Left lung (tissue), 4 donors: ENCODE measurements at regions not wholly inside any gene's neighbourhood (a gene's known extent, or its start where the extent isn't known, plus 50 kb on each side); places are given as distances from the start of the nearest gene placed in this dataset.
A peak's percentile ranks its signal among the peaks of the same experiment; 100 is the strongest.

ENCODE experiments used
- ATAC-seq: fragments of 200-7000 bp; cut with Tn5 transposase; one replicate; pipeline ENCODE4 v1.9.1; 2020; ENCODE audit warnings: moderate library complexity
- DNase-seq, 4 donors: peaks; one replicate each; pipeline ENCODE4 v3.0.0-alpha.2; 2013 to 2020
- H3K27ac ChIP-seq, 2 donors: fragments of 200-600 bp; sonication (generic) in 1 of 2; one replicate each; pipeline versions ENCODE4 v1.5.0 to v1.8.0; 2020 to 2021
- H3K27me3 ChIP-seq, 2 donors: fragments of 200-600 bp; sonication (generic) in 1 of 2; one replicate each; pipeline versions ENCODE4 v1.5.0 to v1.8.0; 2020 to 2021
- H3K36me3 ChIP-seq, 2 donors: fragments of 200-600 bp; sonication (generic) in 1 of 2; one replicate each; pipeline versions ENCODE4 v1.5.0 to v1.8.0; 2020 to 2021
- H3K4me1 ChIP-seq, 2 donors: fragments of 200-600 bp; one replicate each; pipeline ENCODE4 v1.8.0; 2021
- H3K4me3 ChIP-seq, 2 donors: fragments of 200-600 bp; sonication (generic) in 1 of 2; one replicate each; pipeline versions ENCODE4 v1.5.0 to v1.8.0; 2020 to 2021; ENCODE audit warnings: mild to moderate bottlenecking in 1 of 2
- H3K9me3 ChIP-seq, 2 donors: fragments of 200-600 bp; sonication (generic) in 1 of 2; one replicate each; pipeline versions ENCODE4 v1.5.0 to v1.8.0; 2020 to 2021
- intact Hi-C, 2 donors: fragments of 100-400 bp; cut with DNase I; formaldehyde crosslinking; loops; one replicate each; pipeline versions ENCODE4 v1.11.2 to v1.14.2; 2022
- TF ChIP-seq, protein P1 (sequence below), 2 donors: fragments of 200-600 bp; sonication (generic) in 1 of 2; IDR thresholded peaks; one replicate each; pipeline versions ENCODE4 v1.5.0 to v1.8.0; 2021; ENCODE audit warnings: antibody characterized with exemption in 2 of 2
- donor health status: DM: no; HTN: yes; CAD: no.
- donor health status: DM: no; HTN: no; CAD: no.

DNA sequence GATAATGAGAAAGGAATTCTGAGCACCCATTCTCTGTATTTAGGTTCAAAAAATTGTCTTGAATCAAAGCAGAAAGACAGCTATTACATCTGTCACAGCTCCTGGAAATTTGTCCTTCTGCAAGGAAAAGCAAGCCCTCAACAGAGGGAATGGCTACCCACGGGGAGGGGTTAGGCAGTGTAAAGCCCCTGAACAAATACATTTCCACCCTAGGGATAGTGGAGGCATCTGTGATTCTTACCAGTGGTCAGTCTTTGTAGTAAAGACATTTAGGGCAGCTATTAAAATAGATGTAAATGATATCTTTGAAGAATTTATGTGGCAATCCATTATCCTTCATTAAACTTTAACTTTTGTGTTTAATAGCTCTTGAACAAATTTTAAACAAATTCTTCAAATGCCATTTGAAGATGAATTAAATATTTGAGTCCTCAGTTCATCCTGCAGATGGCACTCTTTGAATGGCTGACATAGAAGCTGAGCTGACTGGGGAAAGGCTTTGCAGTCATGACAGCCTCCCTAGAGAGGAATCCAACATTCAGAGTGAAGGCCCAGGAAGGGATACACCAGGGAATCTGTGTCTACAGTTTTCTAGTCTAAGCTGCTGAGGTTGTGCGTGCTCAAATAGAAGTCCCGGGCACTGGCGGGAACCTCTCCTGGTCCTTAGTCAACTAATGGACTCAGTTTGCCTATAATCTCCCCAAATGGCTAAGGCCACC, 359.7 kb upstream of the ROPN1 start:
- TF ChIP-seq, protein P1, sequence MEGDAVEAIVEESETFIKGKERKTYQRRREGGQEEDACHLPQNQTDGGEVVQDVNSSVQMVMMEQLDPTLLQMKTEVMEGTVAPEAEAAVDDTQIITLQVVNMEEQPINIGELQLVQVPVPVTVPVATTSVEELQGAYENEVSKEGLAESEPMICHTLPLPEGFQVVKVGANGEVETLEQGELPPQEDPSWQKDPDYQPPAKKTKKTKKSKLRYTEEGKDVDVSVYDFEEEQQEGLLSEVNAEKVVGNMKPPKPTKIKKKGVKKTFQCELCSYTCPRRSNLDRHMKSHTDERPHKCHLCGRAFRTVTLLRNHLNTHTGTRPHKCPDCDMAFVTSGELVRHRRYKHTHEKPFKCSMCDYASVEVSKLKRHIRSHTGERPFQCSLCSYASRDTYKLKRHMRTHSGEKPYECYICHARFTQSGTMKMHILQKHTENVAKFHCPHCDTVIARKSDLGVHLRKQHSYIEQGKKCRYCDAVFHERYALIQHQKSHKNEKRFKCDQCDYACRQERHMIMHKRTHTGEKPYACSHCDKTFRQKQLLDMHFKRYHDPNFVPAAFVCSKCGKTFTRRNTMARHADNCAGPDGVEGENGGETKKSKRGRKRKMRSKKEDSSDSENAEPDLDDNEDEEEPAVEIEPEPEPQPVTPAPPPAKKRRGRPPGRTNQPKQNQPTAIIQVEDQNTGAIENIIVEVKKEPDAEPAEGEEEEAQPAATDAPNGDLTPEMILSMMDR (IDR thresholded peaks at IDR 0.05): peak in 1 of 2 donors; percentile 35
- no peak overlapping the region for H3K4me3 ChIP-seq
- no peaks in the 10 kb centered on the region for H3K36me3 ChIP-seq
- no peak overlapping the region for H3K27ac ChIP-seq
- no peaks in the 10 kb centered on the region for H3K27me3 ChIP-seq
- ATAC-seq (peak; percentile 98), DNase-seq (peak in 2 of 4 donors; percentile 52 to 76)
- peaks cover 0 to 8% of the 10 kb centered on the region in 2 donors for H3K4me1 ChIP-seq
- intact Hi-C loops: loop anchor here in 1 of 2 donors (10.0 kb wide), 2 partner anchors 113 to 203 kb away; no protein-coding TSS in a partner anchor
- no peaks in the 10 kb centered on the region for H3K9me3 ChIP-seq

DNA sequence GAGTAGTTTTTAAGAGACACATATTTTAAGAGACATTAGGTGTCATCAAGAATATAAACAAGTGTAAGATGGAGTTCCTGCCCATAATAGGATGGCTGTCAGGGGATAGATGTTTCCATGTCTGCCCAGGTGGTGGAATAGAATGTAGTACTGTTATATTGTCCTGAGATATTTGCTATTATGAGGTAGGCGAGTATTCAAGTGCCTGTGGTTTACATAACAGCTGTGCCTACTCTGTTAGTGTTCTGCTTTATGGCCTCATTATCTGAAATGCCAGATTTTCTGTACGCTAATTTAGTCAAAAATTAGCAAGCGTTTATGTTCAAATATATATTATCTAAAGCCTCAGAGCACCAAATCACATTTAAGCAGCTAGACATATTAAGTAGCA, 360.2 kb upstream of the ROPN1 start:
- Histone ChIP-seq H3K27me3 (no peaks in the 10 kb centered on the region), H3K4me1 (peaks cover 0 to 8% of the 10 kb centered on the region in 2 donors), H3K9me3 (no peaks in the 10 kb centered on the region), H3K27ac (no peak overlapping the region), H3K36me3 (no peaks in the 10 kb centered on the region), H3K4me3 (no peak overlapping the region)
- TF ChIP-seq, protein P1 (IDR thresholded peaks at IDR 0.05): no peak
- intact Hi-C loops: loop anchor here in 1 of 2 donors (10.0 kb wide), 2 partner anchors 113 to 203 kb away; no protein-coding TSS in a partner anchor
- no peak for DNase-seq
- ATAC-seq: peak; percentile 69

DNA sequence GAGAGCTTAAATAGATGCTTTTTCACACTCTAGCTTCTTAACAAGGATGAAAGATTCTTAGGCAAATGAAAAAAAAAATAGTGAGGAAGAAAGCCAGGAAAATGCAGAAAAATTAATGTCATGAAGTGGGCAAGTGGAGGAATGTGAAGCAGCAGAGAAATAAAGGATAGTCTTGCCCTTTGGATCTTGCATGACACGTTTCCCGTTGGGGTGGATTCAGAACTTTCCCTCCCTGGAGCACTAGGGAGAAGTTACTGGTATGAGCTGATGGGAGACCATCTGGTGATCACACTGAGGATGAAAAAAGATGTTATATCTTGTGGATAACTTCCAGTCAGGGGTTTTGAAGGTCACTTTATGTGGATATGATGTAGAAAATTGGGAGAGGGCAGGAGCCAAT, 361.8 kb upstream of the ROPN1 start:
- Histone ChIP-seq H3K4me3 (no peak overlapping the region), H3K9me3 (no peaks in the 10 kb centered on the region), H3K36me3 (no peaks in the 10 kb centered on the region), H3K27me3 (no peaks in the 10 kb centered on the region), H3K27ac (no peak overlapping the region), H3K4me1 (peaks cover 0 to 8% of the 10 kb centered on the region in 2 donors)
- intact Hi-C loops: loop anchor here in 1 of 2 donors (10.0 kb wide), 2 partner anchors 111 to 201 kb away; no protein-coding TSS in a partner anchor
- DNase-seq (no peak), ATAC-seq (no peak)
- TF ChIP-seq, protein P1 (IDR thresholded peaks at IDR 0.05): no peak

DNA sequence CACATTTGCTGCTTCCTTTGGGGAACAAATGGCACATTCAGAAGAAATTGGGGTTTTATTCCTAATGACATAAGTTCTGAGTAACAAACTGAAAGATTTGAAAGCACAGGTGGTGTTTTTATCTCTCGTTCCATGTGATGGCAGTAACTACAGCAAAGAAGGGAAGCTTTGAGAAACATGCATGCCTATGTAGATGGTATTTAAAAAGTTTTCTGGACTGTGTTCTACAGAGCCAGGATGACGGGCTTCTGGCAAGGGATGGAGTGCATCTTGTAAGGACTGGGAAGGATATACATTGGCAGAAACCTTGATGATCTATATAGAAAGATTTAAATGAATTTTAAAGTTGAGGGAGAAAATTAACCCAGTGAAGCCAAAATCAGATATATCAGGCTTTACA, 362.2 kb upstream of the ROPN1 start:
- DNase-seq (no peak), ATAC-seq (no peak)
- intact Hi-C loops: loop anchor here in 1 of 2 donors (10.0 kb wide), 2 partner anchors 111 to 201 kb away; no protein-coding TSS in a partner anchor
- Histone ChIP-seq H3K27ac (no peak overlapping the region), H3K4me3 (no peak overlapping the region), H3K4me1 (peaks cover 0 to 8% of the 10 kb centered on the region in 2 donors), H3K36me3 (no peaks in the 10 kb centered on the region), H3K9me3 (no peaks in the 10 kb centered on the region), H3K27me3 (no peaks in the 10 kb centered on the region)
- TF ChIP-seq, protein P1 (IDR thresholded peaks at IDR 0.05): no peak

DNA sequence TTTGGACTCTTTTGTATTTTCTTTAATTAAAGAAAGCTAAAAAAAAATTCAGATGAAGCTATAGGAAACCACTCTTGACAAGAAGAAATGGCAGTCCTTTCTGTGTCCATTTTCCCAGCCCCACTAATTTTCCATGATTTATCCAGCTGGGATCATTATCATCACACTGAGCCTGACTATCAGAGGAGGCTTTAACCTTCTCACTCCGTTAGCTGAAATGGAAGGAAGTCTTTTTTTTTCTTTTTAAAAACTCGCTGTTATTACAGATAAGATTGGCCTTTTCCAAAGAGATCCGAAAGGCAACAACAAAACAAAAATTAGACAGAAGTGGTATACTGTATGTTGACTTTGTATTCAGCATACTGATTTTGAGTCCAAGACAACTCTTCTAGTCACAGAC, 366.2 kb upstream of the ROPN1 start:
- ATAC-seq: no peak

More for the DNA sequence above, 366.2 kb upstream of the ROPN1 start:
- Histone ChIP-seq H3K36me3 (no peaks in the 10 kb centered on the region), H3K27me3 (no peaks in the 10 kb centered on the region), H3K4me3 (no peak overlapping the region), H3K4me1 (no peaks in the 10 kb centered on the region), H3K27ac (no peak overlapping the region), H3K9me3 (no peaks in the 10 kb centered on the region)
- TF ChIP-seq, protein P1 (IDR thresholded peaks at IDR 0.05): no peak
- intact Hi-C loops: loop anchor here in 1 of 2 donors (10.0 kb wide), 2 partner anchors 107 to 197 kb away; no protein-coding TSS in a partner anchor
- peak in 1 of 4 donors; percentile 60 for DNase-seq
